ENCODE measurements at regions not wholly inside any gene's neighbourhood (a gene's known extent, or its start where the extent isn't known, plus 50 kb on each side); places are given as distances from the start of the nearest gene placed in this dataset.
"Not testable (repeated sequence)": the region's sequence is repeated elsewhere in the genome, so short reads cannot be mapped to it uniquely, and the experiment has no call there.

- DNase-seq (ENCODE audit: low read depth) = no peak
Measured at GRCh38 chr6:170147832-170148708, 142.8 kb downstream of the DLL1 start.

- no peak for DNase-seq (ENCODE audit: low read depth)
Measured at GRCh38 chr6:170147056-170147787, 143.7 kb downstream of the DLL1 start.

GRCh38 chr6:170146640-170147039 is 144.2 kb downstream of the DLL1 start:
- no peak for DNase-seq (ENCODE audit: low read depth)

GRCh38 chr6:170146131-170146530 is 144.7 kb downstream of the DLL1 start:
- not testable (repeated sequence) for DNase-seq (ENCODE audit: low read depth)

GRCh38 chr6:170145716-170146115 is 145.2 kb downstream of the DLL1 start:
- not testable (repeated sequence) for DNase-seq (ENCODE audit: low read depth)

- no peak for DNase-seq (ENCODE audit: low read depth)
Measured at GRCh38 chr6:170145272-170145592, 145.6 kb downstream of the DLL1 start.

GRCh38 chr6:170144571-170145271 is 146.2 kb downstream of the DLL1 start:
- DNase-seq (ENCODE audit: low read depth) = no peak

- DNase-seq (ENCODE audit: low read depth) = no peak
Measured at GRCh38 chr6:170143401-170144150, 147.3 kb downstream of the DLL1 start.

- no peak for DNase-seq (ENCODE audit: low read depth)
Measured at GRCh38 chr6:170142559-170142958, 148.3 kb downstream of the DLL1 start.

- not testable (repeated sequence) for DNase-seq (ENCODE audit: low read depth)
Measured at GRCh38 chr6:170141061-170141460, 149.8 kb downstream of the DLL1 start.

GRCh38 chr6:170140129-170140528 is 150.7 kb downstream of the DLL1 start:
- DNase-seq (ENCODE audit: low read depth) = no peak

- no peak for DNase-seq (ENCODE audit: low read depth)
Measured at GRCh38 chr6:170139531-170139930, 151.3 kb downstream of the DLL1 start.

GRCh38 chr6:170139046-170139445 is 151.8 kb downstream of the DLL1 start:
- DNase-seq (ENCODE audit: low read depth) = not testable (repeated sequence)

GRCh38 chr6:170137911-170138910 is 152.7 kb downstream of the DLL1 start:
- no peak for DNase-seq (ENCODE audit: low read depth)

- no peak for DNase-seq (ENCODE audit: low read depth)
Measured at GRCh38 chr6:170137176-170137891, 153.5 kb downstream of the DLL1 start.

GRCh38 chr6:170136541-170137175 is 154.2 kb downstream of the DLL1 start:
- DNase-seq (ENCODE audit: low read depth) = no peak

GRCh38 chr6:170135821-170136471 is 154.9 kb downstream of the DLL1 start:
- DNase-seq (ENCODE audit: low read depth) = no peak

- no peak for DNase-seq (ENCODE audit: low read depth)
Measured at GRCh38 chr6:170135461-170135820, 155.4 kb downstream of the DLL1 start.

Data from GM04503 (cell line).